ENCODE measurements at regions not wholly inside any gene's neighbourhood (a gene's known extent, or its start where the extent isn't known, plus 50 kb on each side); places are given as distances from the start of the nearest gene placed in this dataset.

DNA sequence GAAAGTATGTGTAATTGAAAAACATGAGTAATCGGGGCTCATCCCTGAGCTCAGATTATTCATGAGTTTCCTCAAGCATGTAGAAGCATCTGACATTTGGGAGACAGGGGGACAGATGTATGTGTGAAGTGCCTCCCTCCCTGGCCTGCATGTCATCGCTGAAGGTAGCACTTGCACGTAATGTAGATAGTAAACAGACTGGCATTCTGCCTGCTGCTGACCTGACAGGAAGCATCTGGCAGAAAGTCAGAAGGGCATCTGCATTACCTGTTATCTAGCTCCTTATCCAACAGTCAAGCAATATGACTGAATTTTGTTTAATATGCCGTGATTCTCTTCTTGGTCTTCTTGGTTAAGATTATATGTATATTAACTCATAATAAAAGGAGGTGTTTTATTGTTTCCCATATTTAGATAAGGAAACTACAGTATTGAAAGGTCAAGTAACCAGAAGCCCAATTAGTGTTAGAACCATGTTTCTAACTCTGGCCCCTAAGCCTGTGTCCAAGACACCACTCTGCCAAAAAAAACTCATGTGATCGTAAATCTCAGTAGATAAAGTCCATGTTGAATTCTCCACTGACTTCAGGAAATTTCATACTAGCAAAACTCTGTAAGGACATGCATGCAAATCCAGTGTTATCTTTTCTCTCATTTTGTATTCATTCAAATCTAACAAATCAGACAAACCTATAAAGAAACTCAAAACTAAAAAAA is 918.1 kb upstream of the MBL2 start:
- ATAC-seq = no peak
- Histone ChIP-seq H3K9me3 (no peaks in the 10 kb centered on the region), H3K27me3 (no peaks in the 10 kb centered on the region), H3K4me3 (no peak overlapping the region), H3K27ac (no peak overlapping the region), H3K4me1 (no peaks in the 10 kb centered on the region), H3K36me3 (no peaks in the 10 kb centered on the region)
- no peak for TF ChIP-seq POLR2A (IDR thresholded peaks at IDR 0.05)
- TF ChIP-seq POLR2AphosphoS5 (IDR thresholded peaks at IDR 0.05) = no peak
- TF ChIP-seq, protein P1, sequence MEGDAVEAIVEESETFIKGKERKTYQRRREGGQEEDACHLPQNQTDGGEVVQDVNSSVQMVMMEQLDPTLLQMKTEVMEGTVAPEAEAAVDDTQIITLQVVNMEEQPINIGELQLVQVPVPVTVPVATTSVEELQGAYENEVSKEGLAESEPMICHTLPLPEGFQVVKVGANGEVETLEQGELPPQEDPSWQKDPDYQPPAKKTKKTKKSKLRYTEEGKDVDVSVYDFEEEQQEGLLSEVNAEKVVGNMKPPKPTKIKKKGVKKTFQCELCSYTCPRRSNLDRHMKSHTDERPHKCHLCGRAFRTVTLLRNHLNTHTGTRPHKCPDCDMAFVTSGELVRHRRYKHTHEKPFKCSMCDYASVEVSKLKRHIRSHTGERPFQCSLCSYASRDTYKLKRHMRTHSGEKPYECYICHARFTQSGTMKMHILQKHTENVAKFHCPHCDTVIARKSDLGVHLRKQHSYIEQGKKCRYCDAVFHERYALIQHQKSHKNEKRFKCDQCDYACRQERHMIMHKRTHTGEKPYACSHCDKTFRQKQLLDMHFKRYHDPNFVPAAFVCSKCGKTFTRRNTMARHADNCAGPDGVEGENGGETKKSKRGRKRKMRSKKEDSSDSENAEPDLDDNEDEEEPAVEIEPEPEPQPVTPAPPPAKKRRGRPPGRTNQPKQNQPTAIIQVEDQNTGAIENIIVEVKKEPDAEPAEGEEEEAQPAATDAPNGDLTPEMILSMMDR (IDR thresholded peaks at IDR 0.05) = no peak
- TF ChIP-seq EP300 (IDR thresholded peaks at IDR 0.05) = no peak
- WGBS, 2 donors (ENCODE audit: low coverage in 1 of 2) = 62 to 65% methylated on average over 5 of the region's 5 CpGs

DNA sequence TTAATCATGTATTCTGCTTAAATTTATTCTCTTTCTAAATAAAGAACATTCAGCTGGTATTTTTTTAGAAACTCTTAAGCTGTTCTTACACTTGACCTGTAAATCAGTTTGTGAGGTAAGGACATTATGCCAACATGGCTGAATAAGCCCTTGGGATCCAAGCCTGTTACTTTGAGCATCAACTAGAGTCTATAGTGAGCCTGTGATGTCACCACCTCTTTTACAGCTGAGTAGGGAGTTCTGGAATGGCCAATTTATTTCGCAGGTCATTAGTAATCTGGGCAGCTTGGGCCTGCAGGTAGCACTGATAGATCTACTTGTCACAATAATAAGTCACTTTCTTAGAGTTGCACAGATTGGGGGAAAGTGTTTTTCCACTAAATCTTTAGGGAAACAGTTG is 915.2 kb upstream of the MBL2 start:
- no peaks in the 10 kb centered on the region for H3K27me3 ChIP-seq
- no peak overlapping the region for H3K27ac ChIP-seq
- H3K9me3 ChIP-seq = no peaks in the 10 kb centered on the region
- no peaks in the 10 kb centered on the region for H3K36me3 ChIP-seq
- 73 to 88% methylated on average over 1 of the region's 1 CpG for WGBS, 2 donors (ENCODE audit: low coverage in 1 of 2)
- H3K4me1 ChIP-seq = no peaks in the 10 kb centered on the region
- no peak overlapping the region for H3K4me3 ChIP-seq
- TF ChIP-seq POLR2AphosphoS5 (IDR thresholded peaks at IDR 0.05) (no peak), EP300 (IDR thresholded peaks at IDR 0.05) (no peak)
- TF ChIP-seq, protein P1 (IDR thresholded peaks at IDR 0.05) = no peak
- no peak for ATAC-seq

DNA sequence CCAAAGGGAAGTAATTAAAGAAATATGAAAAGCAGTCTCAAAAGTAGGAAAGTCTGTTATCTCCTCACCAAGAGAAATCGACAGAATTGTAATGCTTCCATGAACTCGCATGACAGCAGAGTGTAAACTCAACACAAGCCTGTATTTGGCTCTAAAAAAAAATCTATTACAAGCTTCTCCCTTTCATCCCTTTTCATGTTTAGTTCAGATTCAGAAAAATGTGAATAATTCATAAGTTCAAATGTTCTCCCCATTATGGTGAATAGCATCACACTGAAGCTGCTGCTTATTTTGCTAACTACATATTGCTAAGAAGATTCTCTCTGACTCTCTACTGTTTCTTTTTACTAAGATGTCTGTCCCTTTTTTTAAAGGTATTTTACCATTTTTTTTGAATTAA is 910.3 kb upstream of the MBL2 start:
- Histone ChIP-seq H3K27me3 (no peaks in the 10 kb centered on the region), H3K27ac (no peak overlapping the region), H3K9me3 (no peaks in the 10 kb centered on the region), H3K36me3 (no peaks in the 10 kb centered on the region), H3K4me3 (no peak overlapping the region), H3K4me1 (no peaks in the 10 kb centered on the region)
- TF ChIP-seq, protein P1 (IDR thresholded peaks at IDR 0.05) = no peak
- no peak for TF ChIP-seq POLR2AphosphoS5 (IDR thresholded peaks at IDR 0.05)
- TF ChIP-seq POLR2A (IDR thresholded peaks at IDR 0.05) = no peak
- no peak for TF ChIP-seq EP300 (IDR thresholded peaks at IDR 0.05)
- no peak for ATAC-seq
- 62 to 74% methylated on average over 2 of the region's 2 CpGs for WGBS, 2 donors (ENCODE audit: low coverage in 1 of 2)

DNA sequence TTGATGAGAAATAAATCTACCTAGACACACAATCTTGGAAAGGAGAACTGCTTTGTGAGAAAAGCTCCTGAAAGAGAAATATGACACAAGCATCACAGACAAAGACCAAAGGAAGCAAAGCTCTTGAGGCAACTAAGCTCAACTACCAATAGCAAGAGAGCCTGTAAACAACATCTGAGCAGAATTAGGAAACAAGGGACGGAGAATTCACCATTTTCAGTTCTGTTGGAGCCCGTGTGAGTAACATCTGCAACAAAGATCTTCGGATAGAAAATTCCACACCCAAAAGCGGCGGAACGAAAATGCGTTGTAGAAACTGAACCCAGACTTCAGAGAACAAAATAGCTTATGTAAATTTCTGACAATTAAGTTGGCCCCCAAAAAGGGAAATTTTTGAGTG is 909.9 kb upstream of the MBL2 start:
- WGBS, 2 donors (ENCODE audit: low coverage in 1 of 2) = 86 to 89% methylated on average over 7 of the region's 7 CpGs
- ATAC-seq = no peak
- TF ChIP-seq, protein P1 (IDR thresholded peaks at IDR 0.05) = no peak
- TF ChIP-seq POLR2A (IDR thresholded peaks at IDR 0.05) (no peak), EP300 (IDR thresholded peaks at IDR 0.05) (no peak), POLR2AphosphoS5 (IDR thresholded peaks at IDR 0.05) (no peak)
- Histone ChIP-seq H3K27ac (no peak overlapping the region), H3K27me3 (no peaks in the 10 kb centered on the region), H3K36me3 (no peaks in the 10 kb centered on the region), H3K4me1 (no peaks in the 10 kb centered on the region), H3K9me3 (no peaks in the 10 kb centered on the region), H3K4me3 (no peak overlapping the region)

DNA sequence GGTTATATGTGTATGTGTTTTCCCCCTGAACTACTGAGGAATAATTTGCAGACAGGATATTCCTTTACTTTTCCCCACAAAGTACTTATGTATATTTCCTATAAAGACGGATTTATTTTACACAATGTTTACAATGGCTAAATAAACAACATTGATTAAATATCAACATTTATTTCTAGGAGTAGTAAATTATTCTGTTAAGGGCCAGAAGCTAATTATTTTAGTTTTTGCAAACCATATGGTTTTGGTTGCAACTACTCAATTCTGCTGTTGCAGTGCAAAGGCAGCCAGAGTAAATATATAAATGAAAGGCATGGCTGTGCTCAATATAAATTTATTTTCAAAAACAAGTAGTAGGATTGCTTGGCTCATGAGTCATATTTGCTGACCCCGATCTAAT is 907.1 kb upstream of the MBL2 start:
- no peaks in the 10 kb centered on the region for H3K9me3 ChIP-seq
- H3K27ac ChIP-seq = no peak overlapping the region
- ATAC-seq = no peak
- 35 to 46% methylated on average over 2 of the region's 2 CpGs for WGBS, 2 donors (ENCODE audit: low coverage in 1 of 2)
- no peaks in the 10 kb centered on the region for H3K36me3 ChIP-seq
- H3K4me3 ChIP-seq = no peak overlapping the region
- no peak for TF ChIP-seq POLR2A (IDR thresholded peaks at IDR 0.05)
- no peak for TF ChIP-seq POLR2AphosphoS5 (IDR thresholded peaks at IDR 0.05)
- TF ChIP-seq, protein P1 (IDR thresholded peaks at IDR 0.05) = no peak
- TF ChIP-seq EP300 (IDR thresholded peaks at IDR 0.05) = no peak
- no peaks in the 10 kb centered on the region for H3K4me1 ChIP-seq
- no peaks in the 10 kb centered on the region for H3K27me3 ChIP-seq

All from gastroesophageal sphincter (tissue), 4 donors.